Mammary epithelial cell (primary cell): ENCODE measurements at regions not wholly inside any gene's neighbourhood (a gene's known extent, or its start where the extent isn't known, plus 50 kb on each side); places are given as distances from the start of the nearest gene placed in this dataset.

Source experiments
- EZH2 ChIP-seq: IDR thresholded peaks from 2 replicates; pipeline ENCODE4 v1.6.1; 2012; ENCODE audit warnings: low read length, inconsistent platforms, borderline replicate concordance
- TF ChIP-seq, protein P1 (sequence below), 2 donors: IDR thresholded peaks in 1 of 2; conservative IDR thresholded peaks in 1 of 2; 2 replicates each; pipeline ENCODE4 v1.5.1; 2011 to 2012; ENCODE audit warnings: inconsistent platforms in 2 of 2, low read length in 2 of 2, mild to moderate bottlenecking in 2 of 2, control low read depth in 1 of 2, low read depth in 1 of 2; ENCODE audit not compliant: insufficient read depth in 1 of 2; ENCODE audit errors: extremely low read depth in 1 of 2

DNA sequence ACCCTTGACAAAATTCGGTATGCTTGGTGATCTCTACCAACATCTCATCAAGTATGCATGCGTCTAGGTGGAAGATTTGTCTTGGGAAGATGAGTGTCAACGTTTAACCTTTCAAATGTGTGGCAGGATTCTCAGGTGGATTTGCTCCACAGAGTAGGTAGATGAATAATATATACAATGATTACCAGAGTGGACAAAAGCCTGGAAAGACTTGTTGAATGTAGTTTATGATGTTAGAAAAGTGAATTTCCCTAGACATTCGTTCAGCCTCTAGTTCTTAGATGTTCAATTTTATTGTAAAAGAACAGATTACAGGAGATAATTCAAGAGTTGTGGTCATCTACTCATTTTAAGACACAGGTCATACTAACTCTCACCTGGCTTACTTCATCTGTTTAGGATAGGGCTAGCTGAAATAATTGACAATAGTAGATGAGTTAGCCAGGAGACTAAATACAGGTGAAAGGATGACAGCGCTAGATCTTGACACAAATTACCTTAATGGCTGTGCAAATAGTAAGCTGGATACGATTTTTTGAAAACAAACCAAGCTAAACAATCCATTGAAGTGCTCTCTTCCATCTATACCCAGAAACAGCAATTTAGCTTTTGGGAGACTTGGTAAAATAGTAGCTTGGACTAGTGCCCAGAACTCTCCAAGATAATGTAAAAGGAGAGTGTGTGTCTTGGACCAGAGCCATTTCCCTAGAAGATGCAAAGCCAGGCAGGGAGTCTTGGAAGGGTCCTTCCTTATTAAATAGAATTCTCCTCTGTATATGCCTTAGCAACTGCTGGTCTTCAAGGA lies 168.0 kb downstream of the DACT1 start:
- TF ChIP-seq, protein P1, sequence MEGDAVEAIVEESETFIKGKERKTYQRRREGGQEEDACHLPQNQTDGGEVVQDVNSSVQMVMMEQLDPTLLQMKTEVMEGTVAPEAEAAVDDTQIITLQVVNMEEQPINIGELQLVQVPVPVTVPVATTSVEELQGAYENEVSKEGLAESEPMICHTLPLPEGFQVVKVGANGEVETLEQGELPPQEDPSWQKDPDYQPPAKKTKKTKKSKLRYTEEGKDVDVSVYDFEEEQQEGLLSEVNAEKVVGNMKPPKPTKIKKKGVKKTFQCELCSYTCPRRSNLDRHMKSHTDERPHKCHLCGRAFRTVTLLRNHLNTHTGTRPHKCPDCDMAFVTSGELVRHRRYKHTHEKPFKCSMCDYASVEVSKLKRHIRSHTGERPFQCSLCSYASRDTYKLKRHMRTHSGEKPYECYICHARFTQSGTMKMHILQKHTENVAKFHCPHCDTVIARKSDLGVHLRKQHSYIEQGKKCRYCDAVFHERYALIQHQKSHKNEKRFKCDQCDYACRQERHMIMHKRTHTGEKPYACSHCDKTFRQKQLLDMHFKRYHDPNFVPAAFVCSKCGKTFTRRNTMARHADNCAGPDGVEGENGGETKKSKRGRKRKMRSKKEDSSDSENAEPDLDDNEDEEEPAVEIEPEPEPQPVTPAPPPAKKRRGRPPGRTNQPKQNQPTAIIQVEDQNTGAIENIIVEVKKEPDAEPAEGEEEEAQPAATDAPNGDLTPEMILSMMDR (conservative IDR thresholded peaks at IDR 0.05 in 1 of 2, IDR thresholded peaks at IDR 0.05 in 1 of 2; ENCODE audit: extremely low read depth in 1 of 2, insufficient read depth in 1 of 2, low read depth in 1 of 2, low read length in 2 of 2), result no peak
- no peak for TF ChIP-seq EZH2
